RPMI8226 (cell line): ENCODE measurements at regions not wholly inside any gene's neighbourhood (a gene's known extent, or its start where the extent isn't known, plus 50 kb on each side); places are given as distances from the start of the nearest gene placed in this dataset.
A peak's percentile ranks its signal among the peaks of the same experiment; 100 is the strongest.

Experiments used
- DNase-seq: peaks from one replicate; pipeline ENCODE4 v3.0.0-alpha.2; 2015

DNA sequence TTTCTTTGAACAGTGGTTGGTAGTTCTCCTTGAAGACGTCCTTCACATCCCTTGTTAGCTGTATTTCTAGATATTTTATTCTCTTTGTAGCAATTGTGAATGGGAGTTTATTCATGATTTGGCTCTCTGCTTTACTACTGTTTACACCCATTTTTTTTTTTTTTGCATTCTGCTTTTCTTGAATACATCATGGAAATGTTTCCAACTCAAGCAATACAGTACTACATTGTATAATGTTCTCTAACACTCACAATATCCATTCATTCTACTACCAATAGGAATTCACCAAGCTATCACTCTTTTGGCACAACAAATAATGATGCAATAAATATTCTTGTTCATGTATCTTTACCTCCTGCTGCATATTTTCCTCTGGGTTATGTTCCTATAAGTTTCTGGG is 801.7 kb downstream of the NTRK3 start:
- no peak for DNase-seq

DNA sequence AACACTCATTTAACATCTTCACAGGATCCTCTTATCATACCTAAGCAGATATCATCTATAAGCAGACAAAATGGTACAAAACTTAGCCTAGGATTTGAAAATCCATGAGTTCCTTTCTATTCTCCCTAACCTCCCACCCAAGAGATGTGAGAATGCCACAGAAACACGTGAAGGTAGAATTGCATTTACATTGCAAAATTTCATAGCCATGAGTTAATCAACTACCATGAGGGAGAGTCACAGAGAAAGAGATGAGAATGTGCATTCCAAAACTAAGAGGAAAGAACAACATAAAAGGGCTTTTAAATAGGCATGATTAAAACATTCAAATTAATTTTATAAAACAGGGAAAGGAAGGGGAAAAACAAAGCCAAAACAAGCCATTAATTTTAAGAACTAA is 806.2 kb downstream of the NTRK3 start:
- DNase-seq = no peak

DNA sequence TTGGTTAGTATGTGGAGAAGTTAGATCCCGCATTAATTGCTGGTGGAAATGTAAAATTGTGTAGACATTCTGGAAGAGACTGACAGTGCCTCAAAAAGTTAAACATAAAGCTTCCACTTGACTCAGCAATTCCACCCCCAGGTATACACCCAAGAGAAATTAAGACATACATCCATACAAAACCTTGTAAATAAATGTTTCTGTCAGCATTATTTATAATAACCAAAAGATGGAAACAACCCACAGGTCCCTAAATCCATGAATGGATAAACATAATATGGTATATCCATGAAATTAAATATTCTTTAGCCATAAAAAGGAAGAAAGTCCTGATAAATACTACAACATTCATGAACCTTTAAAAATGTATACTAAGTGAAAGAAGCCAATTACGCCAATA is 817.4 kb downstream of the NTRK3 start:
- no peak for DNase-seq

DNA sequence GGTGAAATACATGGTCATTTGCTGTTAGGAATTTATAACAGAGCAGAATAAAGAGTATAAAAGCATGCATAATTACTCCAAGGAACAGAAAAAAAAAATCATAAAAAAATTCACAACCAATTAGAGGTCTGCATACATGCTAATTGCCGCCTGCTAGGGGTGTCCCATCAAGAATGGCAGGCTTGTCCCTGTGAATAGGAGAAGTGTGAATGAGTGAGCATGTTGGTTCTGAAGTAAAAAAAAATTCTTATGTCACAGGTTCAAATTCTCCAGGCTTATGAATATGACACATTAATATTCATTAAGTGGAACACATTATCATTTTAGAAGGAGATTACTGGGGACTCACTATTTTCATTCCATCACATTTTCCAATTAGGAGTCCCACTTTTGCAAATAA is 822.7 kb downstream of the NTRK3 start:
- no peak for DNase-seq

DNA sequence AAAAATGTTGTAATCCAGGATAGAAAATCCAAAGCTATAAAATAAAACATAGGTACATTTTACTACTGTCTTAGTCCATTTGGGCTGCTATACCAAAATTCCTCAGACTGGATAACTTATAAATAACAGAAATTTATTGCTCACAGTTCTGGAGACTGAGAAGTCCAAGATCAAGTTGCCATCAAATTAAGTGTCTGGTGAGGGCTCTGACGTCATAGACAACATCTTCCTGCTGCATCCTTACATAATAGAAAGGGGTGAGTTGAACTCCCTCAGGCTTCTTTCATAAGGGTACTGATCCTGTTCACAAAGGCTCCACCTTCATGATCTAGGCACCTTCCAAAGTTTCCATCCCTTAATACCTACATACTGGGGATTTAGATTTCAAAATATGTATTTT is 826.8 kb downstream of the NTRK3 start:
- DNase-seq = no peak

DNA sequence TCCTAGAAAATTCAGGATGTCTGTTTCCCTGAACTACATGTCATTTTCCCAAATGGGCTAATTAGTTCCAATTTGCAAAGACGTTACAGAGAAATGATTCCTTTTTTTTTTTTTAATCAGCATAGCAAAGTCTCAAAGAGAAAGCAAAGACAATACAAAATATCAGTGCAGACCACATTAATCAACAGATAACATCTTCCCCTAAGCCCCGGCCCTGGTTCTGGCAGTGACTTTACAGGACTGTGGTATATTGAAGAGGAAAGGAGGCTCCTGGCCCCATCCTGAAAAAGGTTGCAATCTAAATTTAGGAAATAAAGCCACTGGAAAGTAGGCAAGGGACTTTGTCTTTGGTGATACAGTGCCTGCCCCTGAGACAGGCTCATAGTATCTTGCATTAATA is 836.5 kb downstream of the NTRK3 start:
- no peak for DNase-seq

DNA sequence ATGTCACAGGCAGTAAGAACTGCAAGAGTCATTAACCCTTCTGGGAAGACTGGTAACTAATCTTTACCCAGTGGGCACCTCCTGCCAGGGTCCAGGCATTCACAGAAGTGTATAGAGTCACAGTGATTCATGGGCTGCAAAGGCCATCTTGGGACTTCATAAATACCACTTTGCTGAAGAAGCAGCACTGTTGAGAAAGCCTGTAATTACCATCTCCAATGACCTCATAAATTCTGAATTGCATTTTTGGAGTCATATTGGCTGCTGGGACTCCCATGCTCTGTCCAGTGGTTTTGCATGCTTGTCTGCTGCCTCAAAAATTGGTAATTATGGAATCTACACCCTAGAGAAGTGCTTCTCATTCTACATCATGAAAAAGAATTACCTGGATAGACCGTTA is 837.2 kb downstream of the NTRK3 start:
- DNase-seq = no peak

DNA sequence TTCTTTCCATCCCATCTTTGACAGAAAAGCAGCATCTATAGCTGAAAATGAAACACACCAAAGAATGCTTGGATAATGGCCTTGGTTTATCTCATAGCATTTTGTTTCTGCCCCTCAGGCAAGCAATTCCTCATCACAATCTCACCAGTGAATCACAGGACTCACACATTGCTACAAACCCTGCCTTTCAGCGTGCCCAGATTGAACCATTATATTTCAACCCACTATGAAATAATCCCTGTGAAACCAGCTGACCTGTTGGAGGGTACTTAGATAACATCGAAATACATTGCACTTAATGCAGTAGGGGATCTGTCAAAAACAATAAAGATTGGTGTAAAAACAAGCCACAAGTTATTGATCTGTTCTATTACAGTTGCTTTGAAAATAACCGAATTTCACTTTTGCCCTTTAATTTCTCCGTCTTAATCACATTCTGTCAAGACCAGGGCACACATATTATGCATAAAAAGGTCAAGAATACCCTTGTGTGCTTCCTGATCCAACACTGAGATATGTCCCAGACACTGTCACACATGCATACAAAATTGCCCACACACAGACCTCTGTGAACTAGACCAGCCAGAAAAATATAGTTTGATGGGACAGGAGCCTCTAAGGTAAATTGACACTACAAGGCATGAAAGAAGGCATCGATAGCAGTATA is 839.8 kb downstream of the NTRK3 start:
- DNase-seq = no peak

DNA sequence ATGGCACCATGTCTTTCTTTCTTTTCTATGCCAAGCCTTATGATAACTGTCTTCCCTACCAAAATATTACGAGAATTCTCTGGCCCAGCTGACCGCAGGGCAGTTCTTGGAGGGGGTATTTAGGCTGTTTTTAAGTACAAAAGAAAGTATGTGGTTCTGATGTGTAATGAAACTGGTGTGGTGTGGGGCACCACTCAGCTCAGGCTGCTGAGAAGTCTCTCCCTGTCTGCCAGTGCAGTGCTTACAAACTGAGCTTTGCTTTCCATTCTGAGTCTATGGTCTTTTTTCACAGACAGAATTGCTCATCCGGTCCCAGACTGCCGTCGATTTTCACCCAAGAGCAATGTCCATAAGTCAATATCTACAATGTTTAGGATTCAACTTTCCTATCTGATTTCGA is 847.6 kb downstream of the NTRK3 start:
- no peak for DNase-seq

DNA sequence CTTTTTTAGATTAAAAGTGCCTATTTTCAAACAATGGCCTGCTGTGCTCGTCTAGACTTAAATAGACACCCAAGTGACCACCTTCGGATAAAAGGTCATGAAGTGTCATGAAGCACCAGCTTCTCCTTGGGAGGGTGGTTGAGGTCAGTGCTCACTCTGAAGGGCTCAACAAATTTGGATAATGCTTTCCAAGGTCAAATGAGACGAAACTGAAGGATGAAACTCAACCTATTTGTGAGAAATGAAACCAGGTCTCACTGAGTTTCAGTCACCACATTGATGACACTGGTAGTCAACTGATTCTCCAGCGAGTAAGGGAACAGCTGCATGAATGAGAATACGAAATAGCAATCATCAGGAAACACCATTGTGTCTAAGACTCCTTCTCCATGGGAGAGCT is 852.6 kb downstream of the NTRK3 start:
- DNase-seq = peak; percentile 4

DNA sequence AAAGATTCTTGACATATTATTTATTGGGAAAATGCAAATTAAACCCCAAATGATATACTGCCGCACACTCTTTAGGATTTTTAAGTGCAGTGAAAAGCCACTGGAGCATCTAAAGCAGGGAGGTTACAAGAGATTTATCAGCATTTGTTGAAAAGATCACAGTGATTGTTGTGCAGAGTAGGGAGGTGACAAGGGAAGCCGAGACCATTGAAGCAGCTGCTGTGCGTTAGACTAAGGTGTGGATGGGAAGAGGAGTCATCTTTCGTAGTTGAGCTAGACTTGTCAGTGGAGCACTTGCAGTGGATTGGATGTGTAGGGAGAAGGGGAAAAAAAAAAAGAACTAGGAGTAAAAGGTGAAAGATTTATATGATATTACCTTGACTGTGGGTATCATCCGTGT is 854.6 kb downstream of the NTRK3 start:
- DNase-seq = no peak

DNA sequence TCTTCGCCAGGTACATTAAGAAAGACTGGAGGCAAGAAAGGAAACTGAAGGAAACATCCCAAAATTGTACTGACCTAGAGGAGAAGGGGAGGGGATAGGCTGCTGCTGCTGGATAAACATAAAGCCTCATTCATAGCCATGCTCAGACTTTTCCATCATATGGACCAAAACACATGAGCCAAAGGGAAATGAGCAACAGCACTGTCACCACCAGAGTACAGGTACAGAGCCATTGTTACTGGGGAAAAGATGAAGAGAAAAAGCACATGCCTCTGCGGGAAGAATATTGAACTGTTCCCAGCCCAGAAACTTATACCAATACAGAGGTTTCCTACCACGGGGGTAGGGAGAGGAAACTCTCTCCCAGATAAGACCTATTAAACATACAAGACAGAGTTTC is 861.9 kb downstream of the NTRK3 start:
- no peak for DNase-seq

DNA sequence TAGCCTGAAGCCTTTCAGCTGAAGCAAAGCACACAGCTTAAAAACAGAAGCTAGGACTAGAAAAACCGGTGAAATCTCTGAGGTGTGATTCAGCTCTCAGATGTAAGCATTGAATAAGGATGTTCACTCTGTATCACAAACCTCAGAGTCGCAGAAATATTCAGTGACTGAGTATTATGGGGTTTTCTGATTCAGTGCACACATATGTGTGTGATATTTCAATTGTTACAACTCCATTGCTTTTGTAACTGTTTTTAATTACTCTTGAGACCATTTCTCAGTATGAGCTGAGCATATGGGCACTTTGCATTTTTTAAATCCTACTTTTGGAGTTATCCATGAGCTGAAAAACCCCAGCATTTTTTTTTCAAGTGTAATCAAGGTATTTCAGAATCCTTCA is 868.8 kb downstream of the NTRK3 start:
- no peak for DNase-seq

DNA sequence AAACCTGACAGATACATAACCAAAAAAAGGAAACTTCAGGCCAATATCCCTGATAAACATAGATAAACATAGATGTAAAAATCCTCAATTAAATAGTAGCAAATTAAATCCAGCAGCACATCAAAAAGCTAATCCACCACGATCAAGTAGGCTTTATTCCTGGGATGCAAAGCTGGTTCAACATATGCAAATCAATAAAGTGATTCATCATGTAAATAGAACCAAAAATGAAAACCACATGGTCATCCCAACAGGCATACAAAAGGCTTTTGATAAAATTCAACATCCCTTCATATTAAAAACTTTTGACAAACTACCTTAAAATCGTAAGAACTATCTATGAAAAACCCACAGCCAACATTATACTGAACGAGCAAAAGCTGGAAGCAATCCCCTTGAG is 882.2 kb downstream of the NTRK3 start:
- DNase-seq = no peak

DNA sequence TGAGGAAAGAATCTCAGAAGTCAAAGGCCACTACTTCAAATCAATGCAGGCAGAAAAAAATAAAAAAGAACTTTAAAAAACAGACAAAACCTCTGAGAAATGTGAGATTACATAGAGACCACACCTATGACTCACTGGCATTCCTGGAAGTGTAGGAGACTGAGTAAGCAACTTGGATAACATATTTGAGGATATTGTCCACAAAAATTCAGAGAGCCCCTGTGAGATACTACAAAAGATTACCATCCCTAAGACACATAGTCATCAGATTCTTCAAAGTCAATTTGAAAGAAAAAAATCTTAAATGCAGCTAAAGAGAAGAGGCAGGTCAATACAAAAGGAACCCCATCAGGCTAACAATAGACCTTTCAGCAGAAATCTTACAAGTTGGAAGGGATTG is 887.3 kb downstream of the NTRK3 start:
- no peak for DNase-seq

DNA sequence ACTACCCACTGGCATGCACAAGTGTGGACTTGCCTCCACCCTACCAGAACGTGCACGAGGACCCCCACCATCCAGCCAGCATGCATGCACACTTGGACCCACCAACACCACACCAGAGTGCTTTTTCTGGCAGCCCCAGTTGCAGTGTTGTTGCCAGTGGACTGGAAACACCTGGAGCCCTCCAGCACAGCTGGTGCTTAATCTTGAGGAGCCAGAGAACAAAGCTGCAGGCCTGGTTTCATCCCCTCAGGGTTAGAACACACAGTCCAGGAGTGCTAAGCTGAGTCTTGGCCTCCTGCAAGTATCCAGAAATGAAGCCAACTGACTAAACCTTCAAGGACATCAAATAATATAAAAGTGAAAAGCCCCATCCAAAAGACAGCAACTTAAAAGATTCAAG is 888.0 kb downstream of the NTRK3 start:
- DNase-seq = no peak

DNA sequence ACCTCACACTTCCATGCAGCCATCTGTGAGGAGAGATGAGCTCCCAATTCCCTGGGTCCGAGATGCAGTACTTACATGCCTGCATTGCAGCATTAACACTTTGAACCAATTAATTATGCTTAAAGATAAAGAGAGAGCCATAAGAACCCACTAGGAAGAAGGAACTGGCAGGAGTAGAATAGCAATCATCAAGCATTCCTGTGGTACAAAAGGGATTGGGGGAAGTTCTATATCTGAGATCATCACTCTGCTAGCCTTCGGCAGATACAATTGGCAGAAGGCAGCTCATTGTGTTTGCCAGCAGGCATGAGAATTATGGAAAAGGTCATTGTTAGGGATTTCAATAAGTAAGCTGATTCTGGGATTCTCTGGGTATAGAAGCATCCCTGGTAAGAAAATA is 891.4 kb downstream of the NTRK3 start:
- DNase-seq = no peak

DNA sequence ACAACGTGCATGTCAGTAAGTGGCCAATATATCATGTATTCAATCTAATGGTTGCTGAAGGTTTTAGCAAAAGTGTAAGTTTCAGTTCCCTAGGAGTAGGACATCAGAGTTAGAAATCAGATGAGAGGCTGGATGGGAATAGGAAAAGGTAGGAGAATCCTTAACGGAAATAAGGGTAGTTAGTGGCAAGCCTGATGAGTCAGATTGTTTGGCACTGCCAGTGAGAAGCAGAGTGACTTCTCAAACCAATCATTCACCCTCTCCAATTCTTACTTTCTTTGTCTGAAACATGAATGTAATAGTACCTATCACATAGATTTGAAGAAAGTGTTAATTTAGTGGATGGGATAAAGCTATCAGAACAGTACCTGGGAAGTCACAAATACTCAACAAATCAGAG is 894.0 kb downstream of the NTRK3 start:
- no peak for DNase-seq

DNA sequence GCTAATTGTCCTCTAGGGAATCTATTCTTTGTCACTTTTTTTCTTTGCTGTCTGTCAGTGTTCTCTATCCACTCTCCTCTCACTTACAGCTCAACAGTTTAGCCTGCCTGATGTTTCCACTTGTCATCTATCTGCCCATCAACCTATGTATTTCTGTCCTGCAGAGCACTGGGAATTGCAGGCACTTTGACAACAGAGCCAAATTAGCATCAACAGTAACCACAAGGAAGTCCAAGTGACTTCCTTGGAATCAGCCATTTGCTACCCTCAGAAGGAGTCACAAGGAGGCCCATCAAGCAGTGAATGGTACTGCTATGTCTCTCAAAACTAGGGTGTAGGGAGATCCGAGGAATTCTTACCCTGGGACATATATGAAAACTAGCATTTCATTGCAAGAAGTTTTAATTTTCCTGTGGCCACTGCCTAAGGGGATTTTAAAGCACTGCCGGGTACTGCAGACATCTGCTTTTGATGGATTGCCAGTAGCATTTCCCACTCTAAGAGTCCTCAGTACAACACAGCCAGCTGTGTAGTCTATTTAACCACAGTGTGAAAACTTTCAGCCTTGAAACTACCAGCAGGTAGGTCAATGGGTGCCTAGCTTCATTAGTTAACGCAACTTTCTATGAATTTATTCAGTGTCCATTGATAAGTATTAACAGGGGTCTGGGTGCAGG is 898.8 kb downstream of the NTRK3 start:
- DNase-seq = no peak

DNA sequence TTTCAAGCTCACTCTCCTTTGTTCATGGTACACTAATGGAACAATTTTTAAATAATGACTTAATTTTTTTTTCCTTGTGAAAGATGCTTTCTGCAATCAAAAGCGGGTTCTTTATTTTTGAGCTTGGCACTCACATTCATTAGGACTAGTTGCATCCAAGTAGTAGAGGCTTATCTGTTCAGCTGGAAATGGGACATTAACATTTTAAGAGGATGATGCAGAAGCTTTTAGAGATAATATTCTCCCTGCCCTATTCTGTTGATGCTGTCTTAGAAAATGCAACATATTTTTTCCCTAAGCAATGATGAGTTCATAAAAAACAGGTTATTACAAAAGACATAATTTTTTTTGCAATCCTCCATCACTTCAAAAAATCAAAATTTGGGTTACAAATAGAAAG is 900.6 kb downstream of the NTRK3 start:
- no peak for DNase-seq

DNA sequence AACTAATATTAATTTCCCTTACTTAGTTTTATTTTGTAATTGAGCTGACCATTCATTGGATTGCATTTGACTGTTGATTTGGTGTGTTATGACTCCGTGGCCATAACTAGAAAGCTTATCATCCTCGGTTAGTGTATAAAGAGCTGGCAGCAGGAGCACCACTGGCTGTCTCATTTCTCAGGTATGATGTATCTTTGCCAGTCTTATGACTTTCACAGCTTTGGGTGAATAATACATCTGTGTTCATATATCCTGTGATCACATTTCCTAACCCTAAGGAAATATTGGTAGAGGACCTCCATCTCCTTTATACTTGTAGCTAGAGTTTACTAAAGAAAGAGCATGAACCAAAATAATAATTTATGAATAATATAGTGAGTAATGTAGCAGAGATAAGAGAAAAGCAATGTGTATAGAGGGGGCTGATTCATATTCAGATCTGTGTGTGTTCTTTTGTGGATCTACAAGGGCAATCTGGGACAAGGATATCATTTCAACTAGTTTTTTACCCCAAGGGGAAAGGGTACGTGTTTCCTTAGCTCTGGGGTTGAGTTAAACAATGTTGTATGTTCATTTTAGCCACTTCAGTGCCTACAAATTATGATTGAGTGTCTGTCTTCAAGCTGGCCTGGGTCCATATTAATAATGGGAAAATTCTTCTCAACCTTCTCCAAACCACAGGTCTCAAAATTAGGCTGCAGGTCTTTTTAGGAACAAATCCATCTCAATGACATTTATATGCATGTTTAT is 901.7 kb downstream of the NTRK3 start:
- DNase-seq = no peak

DNA sequence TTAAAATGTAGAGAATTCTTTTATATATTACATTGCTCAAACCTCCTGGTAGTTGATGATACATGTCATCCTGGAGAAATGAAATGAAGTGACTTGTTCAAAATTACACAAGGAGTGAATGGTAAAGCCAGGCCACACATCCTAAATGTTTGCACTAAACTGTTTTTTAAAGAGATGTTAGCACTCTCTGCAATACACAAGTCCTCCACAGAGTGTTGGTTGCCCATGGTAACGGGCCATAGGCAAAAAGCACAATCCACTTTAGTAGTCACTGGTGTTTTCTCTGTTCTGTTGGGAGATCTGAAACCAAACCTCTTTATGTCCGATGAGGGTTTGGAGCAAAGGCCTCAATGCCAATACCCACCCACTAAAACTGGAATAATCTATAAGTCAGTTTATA is 907.4 kb downstream of the NTRK3 start:
- no peak for DNase-seq

DNA sequence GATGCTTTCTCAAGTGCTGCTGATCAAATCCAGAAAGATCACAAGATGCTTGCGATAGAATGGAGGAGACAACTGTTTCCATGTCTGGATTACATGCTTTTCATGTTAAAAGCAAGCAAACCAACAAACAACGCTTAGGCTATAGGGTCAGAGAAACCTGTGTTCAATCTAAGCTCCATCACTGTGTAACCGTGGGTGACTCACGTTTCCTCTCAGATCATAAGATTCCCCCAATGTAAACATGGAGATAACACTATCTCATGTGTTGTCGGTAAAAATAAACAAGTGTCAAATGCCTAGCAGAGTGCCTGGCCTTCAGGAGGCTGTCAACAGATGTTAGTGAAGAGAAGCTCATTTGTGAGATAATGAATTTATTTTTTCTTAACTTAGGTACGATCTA is 907.8 kb downstream of the NTRK3 start:
- DNase-seq = no peak

DNA sequence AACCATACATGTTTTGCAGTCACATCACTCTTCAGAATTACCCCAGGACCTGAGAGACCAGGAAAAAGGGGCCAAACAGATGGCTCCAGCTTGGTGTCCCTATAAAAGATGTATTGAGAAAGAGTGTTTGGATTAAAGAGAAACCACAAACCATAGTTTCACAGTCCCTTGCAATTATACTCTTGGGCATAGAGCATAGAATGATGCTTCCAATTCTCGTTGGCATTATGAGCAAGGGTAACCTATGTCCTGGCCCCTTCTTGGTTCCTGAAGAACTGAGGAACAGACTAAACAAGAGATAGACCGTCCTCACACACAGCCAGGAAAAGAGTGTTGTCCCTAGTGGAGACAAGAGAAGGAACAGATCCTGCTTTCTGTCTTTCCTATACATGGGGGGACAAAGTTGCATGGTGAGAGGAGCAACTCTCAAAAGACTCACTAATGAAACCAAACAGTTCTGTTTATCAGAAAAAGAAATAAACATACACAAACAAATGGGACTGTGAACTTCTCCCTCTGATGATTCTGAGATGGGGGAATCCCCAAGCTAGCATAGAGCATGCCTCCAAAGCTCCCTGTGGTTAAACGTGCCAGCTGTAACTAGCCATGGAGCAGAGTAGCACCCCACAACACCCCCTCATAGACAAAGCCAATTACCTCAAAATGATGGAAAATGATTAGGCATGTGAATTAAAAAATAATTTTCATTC is 908.6 kb downstream of the NTRK3 start:
- DNase-seq = no peak
